ENCODE measurements at regions not wholly inside any gene's neighbourhood (a gene's known extent, or its start where the extent isn't known, plus 50 kb on each side); places are given as distances from the start of the nearest gene placed in this dataset.
"Not testable (repeated sequence)": the region's sequence is repeated elsewhere in the genome, so short reads cannot be mapped to it uniquely, and the experiment has no call there.

DNA sequence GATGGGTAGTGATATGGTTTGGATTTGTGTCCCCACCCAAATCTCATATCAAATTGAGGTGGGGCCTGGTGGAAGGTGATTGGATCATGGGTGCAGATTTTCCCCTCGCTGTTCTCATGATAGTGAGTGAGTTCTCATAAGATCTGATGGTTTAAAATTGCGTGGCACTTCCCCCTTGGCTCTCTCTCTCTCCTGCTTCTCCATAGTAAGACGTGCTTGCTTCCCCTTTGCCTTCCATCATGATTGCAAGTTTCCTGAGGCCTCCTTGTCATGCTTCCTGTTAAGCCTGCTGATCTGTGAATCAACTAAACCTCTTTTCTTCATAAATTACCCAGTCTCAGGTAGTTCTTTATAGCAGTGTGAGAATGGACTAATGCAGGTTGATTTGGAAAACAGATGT is 223.2 kb upstream of the APCDD1 start:
- DNase-seq = no peak

DNA sequence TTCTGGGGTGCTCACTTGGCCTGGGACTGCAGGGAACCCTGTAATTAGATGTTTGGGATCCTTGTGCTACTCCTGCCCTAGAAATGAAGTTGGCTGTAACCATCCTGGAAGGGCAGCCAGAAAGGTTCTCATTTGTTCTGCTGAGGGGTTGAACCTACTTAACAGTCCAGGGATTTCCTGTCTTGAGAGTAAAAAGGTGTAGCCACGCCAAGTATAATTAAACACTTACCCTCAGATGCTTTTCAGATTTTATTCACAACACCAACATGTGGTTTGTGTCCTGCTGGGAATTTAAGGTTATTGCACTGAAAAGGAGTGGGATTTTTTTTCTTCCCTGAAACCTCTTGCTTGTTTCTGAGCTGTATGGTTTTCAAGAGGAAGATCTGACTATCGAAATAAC is 222.4 kb upstream of the APCDD1 start:
- DNase-seq = no peak

DNA sequence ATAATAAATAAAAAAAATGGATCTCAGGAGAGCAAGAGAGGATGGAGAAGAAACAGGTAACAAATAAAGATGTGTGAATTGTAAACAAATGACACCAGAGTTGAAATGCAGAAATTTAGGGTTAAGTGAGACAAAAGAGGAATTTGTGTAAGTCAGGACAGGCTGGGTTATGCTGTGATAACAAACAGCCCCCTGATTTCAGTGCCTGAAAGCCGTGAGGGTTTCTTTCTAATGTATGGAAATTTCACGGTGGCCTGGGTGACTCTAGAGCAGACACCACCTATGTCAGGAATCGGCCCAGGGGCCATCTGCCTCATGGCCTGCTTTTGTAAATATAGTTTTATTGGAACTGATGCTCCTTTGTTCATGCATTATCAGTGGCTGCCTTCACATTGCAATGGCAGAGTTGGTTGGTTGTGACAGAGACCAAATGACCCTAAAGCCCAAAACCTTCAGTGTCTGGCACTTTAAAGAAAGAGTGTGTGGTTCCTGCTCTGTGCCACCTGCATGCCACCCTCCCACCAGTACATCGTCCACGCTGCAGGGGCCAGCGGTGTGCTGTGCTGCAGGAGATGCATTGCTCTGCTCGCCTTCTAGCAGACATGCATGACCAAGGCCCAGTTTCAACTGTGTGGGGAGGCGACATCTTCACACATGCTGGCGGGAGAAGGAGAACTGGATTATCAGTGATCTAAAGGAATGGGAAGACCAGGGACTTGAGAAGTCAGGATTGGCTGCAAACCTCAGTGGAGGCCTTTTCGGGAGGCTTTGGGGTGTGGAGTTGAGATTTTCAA is 221.2 kb upstream of the APCDD1 start:
- no peak for DNase-seq

DNA sequence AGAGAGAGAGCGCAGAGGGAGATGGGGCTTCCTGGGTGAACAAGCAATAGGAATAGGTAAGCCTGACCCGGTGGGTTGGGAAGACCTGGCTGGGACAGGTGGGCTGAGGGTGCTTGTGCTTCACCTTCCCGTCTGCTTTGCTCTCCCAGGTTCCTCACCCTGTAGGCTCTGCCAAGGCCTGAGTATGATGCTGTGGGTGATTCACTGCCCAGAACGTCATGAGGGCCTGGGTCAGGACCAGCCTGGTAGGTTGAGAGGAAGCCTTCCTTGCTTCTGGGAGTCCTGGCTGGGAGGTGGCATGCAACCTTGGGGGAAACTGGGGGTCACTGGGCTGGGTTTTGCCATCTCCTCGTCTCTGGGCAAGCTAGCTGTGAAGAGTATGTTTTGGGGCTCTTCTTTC is 220.2 kb upstream of the APCDD1 start:
- no peak for DNase-seq

DNA sequence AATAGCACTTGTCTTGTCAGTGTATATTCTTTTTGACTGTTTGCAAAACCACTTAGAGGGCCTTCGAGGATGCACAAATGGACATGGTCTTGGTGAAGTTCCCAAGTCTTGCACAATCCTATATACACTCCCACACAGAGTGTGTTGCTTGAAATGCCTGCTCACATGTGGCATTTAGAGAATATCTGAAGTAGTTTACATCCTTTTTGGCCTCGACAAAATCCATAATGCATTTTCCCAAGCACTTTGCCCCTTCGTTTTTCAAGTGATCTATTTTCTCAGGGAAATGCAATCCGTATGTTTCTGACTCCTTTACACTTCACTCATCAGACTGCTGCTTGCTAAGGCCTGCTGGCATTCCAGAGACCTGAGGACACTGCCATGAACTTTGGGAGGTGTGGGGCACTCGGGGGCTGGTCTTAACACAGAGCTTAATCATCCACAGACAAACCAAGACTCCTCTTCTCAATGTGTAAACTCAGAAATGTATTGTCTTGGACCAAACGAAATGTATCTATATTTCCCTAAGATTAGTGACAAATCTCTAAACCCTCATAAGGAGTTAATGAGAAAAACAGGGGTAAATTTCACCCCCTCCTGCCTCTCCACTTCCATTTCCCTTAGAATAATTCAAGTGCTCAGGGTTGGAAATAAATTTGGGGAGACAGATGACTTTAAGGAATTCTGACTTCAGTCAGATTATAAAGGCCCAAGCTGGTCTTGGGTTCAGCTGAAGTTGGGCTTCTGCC is 219.3 kb upstream of the APCDD1 start:
- DNase-seq = no peak

DNA sequence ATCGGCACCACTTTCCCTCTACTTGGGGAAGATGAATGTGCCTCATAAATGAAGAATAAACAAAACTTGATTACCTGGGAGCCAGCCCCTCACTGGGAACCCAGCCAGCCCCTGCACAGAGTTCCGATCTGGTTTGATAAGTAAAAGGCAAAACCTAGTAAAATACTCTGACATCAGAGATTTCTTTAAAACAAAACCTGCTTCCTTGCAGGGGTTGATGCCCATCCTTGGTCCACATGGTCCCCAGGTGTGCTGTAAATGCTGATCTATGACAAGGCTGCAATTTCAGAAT is 218.8 kb upstream of the APCDD1 start:
- no peak for DNase-seq

DNA sequence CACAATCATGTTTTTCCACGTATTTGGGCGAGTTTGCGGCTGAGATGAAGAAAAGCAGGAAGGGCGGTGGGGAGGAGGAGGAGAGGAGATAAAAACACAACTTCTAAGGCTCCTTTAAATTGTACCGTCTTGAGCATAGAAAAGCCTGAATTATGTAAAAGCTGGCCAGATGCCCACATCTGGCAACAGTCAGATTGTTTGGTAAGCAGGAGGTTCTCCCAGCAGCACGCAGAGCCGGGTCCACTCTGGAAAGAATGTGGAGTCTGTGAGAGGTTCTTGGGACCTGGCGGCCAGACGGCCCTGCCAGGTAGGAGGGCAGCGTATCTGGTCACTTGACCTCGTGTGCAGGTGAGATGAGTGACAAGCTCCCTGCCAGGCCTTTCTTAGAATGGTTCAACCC is 215.3 kb upstream of the APCDD1 start:
- DNase-seq = no peak

DNA sequence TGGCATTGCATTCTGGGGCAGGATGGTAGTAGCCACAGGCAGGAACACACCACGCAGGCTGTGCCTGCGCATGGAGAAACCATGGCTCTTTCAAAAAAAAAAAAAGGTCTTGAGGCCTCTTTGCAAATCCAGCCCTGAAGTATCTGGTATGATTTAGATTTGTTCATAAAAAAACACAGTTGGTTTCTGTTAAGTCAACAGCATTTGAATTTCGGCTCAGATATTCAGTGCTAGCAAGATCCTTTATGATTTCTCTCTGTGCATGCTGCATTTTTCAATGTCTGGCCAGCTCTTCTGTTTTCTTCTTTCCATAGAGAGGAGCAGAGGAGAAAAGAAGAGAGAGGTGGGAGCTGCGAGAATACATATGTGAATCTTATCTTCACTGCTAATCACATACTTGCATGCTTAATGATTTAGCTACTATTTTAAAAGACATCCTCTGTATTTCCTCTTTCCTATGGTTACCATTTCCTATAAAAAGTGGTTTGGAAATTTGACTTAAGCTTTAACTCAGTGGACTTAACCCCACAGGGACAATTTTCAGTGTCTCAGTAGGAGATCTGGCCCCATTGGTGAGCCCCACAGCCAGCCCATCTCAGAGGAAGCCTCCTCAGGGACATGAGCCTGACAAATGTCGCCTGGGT is 214.3 kb upstream of the APCDD1 start:
- no peak for DNase-seq

DNA sequence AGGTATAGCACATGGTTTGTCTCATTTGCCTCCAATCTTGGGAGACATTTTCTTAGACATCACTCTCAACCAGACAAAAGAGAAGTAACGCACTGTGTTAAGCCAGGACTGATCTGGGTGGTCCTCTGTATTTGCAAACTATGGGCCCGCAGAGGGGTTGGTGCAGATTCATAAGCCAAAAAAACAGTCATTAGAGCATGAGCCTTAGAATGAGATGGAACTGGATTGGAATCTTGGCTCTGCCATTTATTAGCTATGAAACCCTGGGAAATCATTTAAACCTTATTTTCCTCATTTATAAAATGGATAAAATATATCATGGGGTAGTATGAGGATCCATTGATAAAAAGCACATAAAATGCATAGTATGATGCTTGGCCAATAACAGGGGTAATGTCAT is 213.5 kb upstream of the APCDD1 start:
- DNase-seq = no peak

DNA sequence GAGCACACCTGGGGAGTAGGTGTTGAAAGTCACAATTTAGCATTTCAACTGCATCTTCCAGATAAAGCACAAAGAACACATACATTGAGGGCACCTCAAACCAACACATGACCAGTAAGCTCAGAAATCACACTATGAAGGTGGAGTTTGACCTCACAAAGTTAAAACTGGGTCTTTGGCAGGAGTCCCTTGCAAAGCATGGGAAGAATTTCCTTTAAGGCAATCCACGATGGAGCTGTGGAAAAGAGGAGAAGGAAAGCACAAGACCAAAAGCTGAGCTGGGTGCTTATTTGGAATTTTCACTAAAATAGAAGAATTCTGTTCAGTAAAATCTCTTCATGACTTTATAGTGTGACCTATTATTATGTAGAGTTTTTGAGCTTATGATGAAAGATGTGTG is 212.9 kb upstream of the APCDD1 start:
- DNase-seq = no peak

DNA sequence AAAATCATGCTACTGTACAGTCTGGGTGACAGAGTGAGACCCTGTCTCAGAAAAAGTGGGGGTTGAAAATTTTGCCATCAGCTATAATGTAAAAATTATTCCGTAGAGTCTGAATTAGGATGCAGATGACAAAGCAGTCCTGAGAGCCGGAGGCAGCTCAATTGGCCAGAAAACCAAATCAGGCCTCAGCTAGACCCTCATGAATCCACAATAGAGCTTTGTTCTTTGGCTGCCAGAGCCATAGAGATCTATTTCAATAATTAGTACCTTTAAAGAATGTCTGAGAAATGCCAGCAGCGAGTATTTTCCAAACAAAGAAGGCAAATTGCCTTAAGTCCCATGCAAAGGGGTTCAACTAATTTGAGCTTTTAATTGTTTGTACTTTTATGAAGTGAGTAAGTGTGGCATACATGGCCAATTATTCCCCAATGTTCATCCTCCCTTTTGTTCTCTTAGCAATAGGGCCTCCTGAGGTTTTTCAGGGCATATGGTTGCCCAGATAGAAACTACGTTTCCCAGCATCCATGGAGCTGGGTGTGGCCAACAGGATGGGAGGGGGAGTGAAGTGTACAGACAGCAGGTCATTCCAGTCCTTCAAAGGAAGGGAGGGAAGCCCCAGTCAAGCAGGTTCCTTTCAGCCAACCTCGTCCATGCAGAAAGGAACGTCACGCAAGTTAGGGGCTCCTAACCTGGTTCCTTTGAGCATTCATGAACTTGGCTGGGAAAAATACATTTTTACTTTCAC is 211.3 kb upstream of the APCDD1 start:
- DNase-seq = no peak

DNA sequence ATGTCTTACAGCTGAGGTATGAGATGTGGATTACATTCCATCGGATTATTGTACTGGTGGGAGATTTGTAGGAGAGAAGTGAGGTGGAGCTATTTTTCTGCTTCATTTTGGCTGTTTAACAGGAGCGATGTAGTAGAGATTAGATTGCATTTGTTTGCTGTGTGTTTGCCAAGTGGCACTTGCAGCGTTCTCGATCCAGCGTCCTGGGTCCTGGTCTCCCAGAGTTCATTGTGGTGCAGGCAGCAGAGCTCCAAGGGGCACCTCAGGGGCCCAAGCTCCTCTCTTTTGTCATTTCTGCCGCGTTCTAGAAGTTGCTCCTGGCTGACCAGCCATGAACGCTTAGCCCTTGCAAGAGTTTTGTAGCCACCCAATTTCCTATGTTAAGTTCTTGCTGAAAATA is 210.1 kb upstream of the APCDD1 start:
- no peak for DNase-seq

DNA sequence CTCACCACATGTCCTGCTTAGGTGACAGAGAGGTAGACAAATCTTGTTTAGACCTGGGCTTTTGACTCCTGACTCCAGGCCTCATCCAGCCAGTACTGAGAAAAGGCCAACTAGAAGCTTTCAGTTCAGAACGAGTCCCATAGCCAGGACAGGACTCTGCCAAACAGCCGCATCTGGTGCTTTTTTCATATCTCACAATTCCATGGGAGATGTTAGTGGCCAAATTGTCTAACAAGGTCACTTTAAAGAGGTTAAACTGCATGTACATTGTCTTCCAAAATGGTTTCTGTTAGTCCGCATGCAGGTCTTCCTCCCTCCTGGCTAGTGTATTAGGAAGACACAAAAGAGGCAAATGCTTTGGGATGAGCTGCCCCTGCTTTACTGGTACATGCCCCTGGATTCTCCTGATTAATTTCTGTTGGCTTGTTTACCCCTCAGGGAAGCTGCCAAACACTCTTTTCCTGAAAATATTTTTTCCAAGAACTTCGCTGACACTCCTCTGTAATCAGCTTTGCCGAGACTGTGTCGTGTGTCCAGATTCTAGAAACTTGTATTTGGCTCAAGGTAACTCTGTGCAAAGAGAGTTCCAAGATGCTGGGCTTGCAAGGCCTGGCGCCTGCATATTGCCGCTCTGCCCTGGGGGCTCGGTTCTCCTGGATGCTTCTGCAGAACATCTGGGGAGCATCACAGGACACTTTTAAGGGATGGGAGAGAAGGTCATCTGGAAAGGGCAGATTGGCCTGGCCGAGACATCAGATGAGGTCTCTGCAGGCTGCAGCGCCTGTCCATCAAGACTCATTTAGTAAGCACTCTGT is 209.2 kb upstream of the APCDD1 start:
- no peak for DNase-seq

DNA sequence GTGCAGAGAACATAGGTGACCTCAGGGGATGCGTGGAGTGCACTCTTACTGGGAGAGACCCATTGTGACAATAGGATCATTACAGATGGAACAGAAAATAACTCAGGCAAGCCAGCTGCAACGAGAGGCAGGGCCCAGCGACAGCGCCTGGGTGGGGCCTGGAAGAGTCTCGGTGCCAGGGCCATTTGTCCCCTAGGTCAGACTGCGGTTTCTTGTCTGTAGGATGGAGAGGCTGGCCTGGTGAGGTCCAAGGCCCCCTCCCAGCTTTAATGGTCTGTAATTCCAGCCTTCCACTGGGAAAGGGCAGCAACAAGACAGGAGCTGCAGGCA is 208.6 kb upstream of the APCDD1 start:
- no peak for DNase-seq

DNA sequence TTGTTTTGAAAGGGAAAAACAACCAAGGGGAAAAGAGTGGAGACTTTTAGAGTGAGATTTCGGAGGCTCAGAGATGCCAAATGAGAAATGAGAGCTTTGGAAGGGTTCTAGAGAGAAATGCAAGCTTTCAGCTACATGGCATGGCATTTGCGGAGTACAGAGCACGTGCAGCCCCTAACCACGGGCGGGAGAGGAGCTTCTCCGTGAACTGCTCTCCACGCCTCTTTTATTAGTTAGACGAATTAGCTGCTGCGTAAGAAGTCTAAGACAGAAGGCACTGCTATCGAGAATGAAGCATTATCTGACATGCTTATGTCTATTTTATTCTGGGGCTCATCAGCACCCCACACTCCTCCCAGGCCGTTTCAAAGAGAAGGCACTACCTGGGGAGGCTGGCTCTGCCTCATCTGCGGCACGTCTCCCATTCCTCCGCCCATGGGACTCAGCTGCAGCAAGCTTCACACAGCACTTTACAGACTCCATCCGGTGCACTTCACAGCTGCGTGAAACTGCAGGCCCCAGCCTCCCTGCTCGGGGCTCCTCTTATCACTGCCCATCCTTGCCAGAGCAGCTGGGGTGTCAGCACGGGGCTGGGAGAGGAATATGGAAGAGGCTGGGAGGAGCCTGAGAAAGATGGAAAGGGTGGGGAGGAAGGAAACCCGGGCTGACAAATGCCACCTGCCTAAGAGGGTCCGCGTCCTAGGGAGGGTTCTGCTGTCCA is 207.3 kb upstream of the APCDD1 start:
- DNase-seq = no peak

DNA sequence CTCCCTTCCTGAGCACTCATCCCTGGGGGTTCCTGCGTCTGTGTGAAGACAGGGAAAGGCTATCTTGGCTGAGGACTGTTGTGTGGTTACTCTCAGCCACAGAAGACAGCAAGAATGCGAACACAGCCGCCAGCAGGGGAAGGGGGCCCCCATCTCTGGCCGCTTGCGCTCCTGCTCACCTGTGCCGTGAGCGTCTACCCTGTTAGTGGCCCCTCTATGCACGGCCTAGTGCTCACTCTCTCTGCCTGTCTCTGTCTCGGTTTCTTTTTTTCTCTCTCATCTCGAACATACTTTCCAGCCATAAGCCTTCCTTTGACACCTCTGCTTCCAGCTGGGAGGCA is 206.7 kb upstream of the APCDD1 start:
- DNase-seq = no peak

DNA sequence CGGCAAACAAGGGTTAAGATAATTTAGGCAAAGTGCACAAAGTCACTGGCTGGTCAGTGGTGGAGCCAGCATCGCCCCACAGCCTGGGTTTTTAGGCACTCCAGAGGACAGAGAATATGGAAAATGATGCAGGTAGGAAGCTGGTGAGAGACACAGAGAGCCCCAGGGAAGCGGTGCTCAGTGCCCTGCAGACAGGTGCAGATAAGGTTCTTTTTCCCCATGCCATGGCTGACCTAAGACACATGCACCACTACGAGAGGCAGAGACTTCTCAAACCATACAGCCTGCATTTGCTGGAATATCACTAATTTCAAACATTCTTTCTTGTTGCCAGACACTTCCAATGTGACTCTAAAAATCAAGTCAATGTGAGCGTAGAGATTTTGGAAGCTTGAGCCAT is 205.7 kb upstream of the APCDD1 start:
- no peak for DNase-seq

DNA sequence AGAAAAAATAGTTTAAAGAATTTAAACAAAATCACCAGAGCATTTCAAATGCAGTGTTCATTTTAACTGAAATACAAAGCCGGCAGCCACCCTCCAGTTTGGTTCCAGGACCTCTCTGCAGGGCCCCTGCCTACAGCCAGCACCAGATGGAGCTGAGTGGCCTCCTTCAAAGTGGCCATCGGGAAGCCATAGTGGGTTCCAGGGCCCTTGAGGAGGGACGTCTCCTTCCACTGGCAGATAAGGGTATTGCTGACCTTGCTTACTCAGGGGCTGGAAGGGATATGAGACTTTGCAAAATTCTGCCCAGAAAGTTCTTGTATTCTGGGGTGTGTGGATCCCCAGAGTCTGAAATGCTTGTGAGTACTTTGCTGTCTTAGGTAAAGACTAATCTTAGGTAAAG is 205.2 kb upstream of the APCDD1 start:
- no peak for DNase-seq

DNA sequence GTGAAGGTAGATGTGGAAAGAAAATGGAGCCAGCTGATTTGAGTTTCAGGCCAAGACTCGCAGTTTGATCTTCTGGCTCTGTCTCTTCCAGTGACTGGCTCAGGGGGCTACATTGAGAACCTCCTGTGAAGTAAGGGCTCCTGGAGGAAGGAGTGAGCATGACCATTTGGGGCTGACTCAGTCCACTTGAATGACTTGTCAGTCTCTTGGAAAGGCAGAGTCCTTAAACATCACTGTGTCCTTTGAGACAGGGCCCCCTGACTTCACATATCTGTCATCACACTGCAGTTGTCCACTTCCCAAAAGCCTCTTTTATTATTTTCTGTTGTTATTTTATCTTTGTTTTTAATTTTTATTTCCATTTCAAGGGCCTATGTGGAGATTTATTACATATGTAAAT is 204.6 kb upstream of the APCDD1 start:
- DNase-seq = no peak

DNA sequence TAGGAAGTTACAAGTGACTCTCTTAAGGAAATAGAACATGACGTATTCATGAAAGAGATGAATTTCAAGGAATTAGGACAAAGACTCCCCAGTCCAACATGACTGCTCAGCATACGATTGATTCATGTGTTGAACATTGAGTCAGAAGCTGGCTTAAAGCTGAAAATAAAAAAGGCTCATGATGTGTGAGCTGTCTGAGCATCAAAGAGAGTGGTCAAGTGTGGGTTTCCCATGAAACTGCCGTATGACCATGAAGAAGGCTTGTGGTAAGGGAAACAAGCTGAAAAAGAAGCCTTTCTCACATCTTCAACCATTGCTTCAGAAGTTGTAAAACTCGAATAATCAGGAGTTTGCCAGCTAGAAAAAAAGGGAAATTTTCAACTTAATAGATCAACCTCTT is 201.9 kb upstream of the APCDD1 start:
- DNase-seq = no peak

DNA sequence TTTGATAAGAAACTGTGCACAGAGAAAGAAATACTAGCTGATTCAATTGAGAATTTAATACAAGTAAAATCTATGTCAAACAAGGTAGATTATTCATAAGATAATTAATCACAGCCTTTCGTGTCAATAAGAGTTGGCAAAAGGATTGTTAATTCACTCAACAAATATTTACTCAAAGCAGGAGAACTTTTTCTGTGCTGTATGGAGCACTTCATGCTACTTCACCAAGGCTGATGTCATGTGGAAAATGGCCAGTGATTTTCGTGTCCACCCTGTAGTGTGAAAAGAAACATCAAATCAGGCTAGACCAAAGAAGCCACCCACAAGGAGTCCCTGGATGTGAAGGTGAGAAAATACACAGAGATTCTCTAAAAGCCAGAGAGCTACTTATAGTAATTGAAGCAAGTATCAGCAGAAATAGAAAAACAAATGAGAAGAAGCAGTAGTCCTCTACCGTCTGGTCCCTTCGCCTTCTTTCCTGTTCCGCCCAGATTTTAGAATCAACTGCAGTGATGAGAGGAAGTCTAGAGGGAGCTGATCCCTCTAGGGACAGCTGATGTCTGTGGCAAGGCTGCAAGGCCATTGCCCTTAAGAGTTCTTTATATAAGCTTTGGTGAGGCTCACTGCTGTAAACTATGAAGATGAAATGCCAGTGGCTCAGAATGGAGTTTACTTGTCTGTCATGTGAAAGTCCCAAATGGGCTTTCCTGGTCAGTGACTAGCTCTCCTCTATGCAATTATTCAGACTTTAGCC is 201.3 kb upstream of the APCDD1 start:
- no peak for DNase-seq

DNA sequence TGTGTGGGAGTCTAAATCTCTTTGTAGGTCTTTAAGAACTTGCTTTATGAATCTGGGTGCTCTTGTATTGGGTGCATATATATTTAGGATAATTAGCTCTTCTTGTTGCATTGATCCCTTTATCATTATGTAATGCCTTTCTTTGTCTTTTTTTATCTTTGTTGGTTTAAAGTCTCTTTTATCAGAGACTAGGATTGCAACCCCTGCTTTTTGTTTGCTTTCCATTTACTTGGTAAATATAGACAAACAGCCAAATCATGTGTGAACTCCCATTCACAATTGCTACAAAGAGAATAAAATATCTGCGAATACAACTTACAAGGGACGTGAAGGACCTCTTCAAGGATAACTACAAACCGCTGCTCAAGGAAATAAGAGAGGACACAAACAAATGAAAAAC is 198.2 kb upstream of the APCDD1 start:
- DNase-seq = not testable (repeated sequence)

All from CD4-positive, alpha-beta T cell treated with Interleukin-15 for 1 hour (primary cell).